ENCODE measurements at regions not wholly inside any gene's neighbourhood (a gene's known extent, or its start where the extent isn't known, plus 50 kb on each side); places are given as distances from the start of the nearest gene placed in this dataset.

DNA sequence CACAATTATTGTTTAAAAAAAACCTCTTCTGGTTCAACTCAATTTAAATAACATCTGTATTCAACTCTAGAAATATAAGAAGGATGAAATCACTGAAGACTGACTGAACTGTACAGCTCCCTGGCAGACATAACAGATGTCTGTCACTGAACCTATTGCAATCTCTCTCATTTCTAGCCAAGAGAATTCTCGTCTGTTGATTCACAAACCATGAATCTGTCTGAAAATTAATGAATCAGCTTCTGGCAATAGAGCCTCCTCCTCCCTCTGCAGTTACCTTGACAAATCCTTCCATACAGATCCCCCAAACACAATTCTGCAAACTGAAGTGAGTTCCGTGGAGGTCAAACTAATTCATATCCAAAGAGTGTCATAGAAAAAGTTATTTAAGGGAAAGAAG is 561.4 kb downstream of the PYDC2 start:
- no peak overlapping the region for H3K4me3 Mint-ChIP-seq
- peaks cover 8% of the 10 kb centered on the region for H3K9me3 Mint-ChIP-seq
- no peaks in the 10 kb centered on the region for H3K4me1 Mint-ChIP-seq
- H3K36me3 Mint-ChIP-seq = no peaks in the 10 kb centered on the region
- no peak overlapping the region for H3K27ac Mint-ChIP-seq
- DNase-seq (ENCODE audit: low spot score in 2 of 2) (no peak), ATAC-seq (no peak)

DNA sequence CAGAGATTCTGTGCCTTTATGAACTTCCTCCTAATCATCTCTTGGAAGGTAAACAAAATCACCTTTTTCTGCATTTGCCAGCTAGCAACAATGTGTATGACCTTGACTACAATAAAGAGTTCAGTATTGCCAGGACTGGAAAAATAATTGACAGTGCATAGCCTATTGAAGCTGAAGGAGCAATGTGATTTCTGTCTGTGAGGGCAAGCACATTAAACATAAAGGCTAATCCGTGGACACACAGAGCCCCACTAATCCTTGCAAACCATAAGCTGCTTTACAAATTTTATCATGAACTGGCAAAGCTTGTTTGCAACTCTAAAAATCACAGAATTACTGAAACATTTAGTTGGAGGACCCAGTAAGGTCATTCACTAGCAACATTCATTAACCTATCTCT is 563.8 kb downstream of the PYDC2 start:
- no peak for DNase-seq (ENCODE audit: low spot score in 2 of 2)
- no peak for ATAC-seq
- Mint-ChIP-seq H3K27ac (no peak overlapping the region), H3K9me3 (peaks cover 7% of the 10 kb centered on the region), H3K4me3 (no peak overlapping the region), H3K4me1 (no peaks in the 10 kb centered on the region), H3K36me3 (no peaks in the 10 kb centered on the region)

DNA sequence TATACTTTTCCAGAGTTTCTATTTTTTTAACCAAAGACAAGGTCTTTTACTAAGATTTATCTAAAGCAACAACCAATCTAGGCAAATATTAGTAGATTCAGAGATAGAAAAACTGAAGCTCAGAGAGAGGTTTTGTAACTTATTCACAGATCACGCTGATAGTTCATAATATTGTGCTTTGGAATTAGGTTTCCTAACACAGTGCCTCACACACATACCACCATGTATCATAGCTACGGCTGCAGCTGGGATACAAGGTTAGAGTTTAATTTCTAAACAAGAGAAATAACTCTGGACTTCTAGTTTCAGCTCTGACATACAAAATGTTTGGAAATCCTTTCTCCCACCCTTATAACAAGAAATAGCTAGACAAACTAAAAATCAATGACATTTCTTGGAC is 565.7 kb downstream of the PYDC2 start:
- no peak for DNase-seq (ENCODE audit: low spot score in 2 of 2)
- no peak overlapping the region for H3K27ac Mint-ChIP-seq
- no peaks in the 10 kb centered on the region for H3K36me3 Mint-ChIP-seq
- no peak for ATAC-seq
- H3K4me1 Mint-ChIP-seq = no peaks in the 10 kb centered on the region
- H3K4me3 Mint-ChIP-seq = no peak overlapping the region
- peaks cover 10% of the 10 kb centered on the region for H3K9me3 Mint-ChIP-seq

DNA sequence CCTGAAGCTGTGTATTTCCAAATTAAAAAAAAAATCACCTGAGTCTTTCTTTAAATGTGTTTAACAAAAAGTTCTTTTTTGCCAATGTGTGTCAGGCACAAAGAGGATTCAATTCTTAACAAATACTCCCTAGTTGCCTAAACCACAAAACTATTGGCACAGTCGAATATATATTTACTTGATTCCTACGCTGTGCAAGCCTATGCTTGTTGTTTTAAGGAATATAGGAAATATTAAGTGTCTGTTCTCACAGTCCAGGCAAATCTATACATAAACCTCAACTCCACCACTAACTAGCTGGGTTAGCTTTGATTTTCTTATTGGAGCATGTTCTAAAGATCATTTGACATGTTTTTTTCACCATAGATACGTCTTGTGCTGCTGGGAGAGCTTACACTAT is 571.0 kb downstream of the PYDC2 start:
- Mint-ChIP-seq H3K4me3 (no peak overlapping the region), H3K27ac (no peak overlapping the region), H3K4me1 (no peaks in the 10 kb centered on the region), H3K9me3 (peaks cover 12% of the 10 kb centered on the region), H3K36me3 (no peaks in the 10 kb centered on the region)
- ATAC-seq (no peak), DNase-seq (ENCODE audit: low spot score in 2 of 2) (no peak)

DNA sequence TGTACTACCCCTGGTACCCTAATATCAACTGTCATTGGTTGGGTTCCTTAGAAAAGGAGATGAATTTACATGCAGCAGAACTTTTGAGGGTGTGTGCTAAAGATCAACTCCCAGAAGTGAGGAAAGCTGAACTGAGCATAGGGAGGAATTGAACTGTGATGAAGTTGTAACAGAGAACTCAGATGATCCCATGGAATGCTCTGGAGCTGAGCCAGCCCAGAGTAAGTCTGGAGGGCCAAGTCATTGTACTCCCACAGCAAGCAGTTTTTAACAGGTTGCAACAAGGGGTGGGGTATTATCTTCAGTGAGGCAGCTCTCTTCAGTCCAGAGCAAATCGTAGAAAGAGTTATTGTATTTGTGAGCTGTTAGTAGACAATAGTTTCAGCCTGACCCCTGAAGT is 572.3 kb downstream of the PYDC2 start:
- Mint-ChIP-seq H3K4me3 (no peak overlapping the region), H3K36me3 (no peaks in the 10 kb centered on the region), H3K9me3 (peaks cover 14% of the 10 kb centered on the region), H3K27ac (no peak overlapping the region), H3K4me1 (no peaks in the 10 kb centered on the region)
- ATAC-seq (no peak), DNase-seq (ENCODE audit: low spot score in 2 of 2) (no peak)

DNA sequence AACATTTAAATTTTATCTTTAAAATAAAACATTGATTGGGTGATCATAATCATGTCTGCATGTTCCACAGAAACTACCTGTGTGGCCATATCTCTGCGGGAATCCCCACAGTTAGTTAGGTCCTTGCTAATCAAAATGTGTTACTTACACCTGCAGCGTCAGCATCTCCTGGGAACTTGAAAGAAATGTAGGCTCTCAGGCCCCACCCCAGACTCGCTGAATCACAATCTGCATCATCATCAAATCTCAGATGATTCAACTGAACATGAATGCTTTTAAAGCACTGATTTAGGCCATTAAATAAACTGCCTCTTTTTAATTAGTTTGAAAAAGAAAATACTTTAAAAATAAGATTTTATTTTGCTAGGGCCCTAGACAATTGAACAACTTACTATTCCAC is 577.8 kb downstream of the PYDC2 start:
- Mint-ChIP-seq H3K27ac (no peak overlapping the region), H3K36me3 (no peaks in the 10 kb centered on the region), H3K4me1 (no peaks in the 10 kb centered on the region), H3K9me3 (peaks cover 9% of the 10 kb centered on the region), H3K4me3 (no peak overlapping the region)
- ATAC-seq = no peak
- DNase-seq (ENCODE audit: low spot score in 2 of 2) = no peak

DNA sequence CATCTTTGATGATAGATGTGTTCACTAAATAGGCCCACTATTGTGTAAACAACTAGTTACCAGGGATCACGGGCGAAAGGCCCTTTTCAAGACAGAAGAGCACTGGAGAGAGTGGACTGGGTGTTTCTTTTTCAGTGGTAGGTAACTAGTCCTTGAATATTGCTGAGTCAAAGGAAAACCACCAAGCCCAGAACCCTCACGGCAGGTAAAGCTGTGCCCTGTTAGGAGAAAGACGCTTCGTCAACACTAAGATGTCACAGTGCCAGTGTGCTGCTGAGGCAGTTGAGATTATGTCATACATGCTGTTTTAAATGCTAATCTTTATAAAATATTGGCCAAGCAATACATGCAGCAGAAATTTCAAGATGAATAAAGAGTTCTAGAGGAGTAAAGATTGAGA is 578.6 kb downstream of the PYDC2 start:
- H3K4me1 Mint-ChIP-seq = no peaks in the 10 kb centered on the region
- DNase-seq (ENCODE audit: low spot score in 2 of 2) (no peak), ATAC-seq (no peak)
- no peak overlapping the region for H3K4me3 Mint-ChIP-seq
- no peak overlapping the region for H3K27ac Mint-ChIP-seq
- peaks cover 9% of the 10 kb centered on the region for H3K9me3 Mint-ChIP-seq
- H3K36me3 Mint-ChIP-seq = no peaks in the 10 kb centered on the region

DNA sequence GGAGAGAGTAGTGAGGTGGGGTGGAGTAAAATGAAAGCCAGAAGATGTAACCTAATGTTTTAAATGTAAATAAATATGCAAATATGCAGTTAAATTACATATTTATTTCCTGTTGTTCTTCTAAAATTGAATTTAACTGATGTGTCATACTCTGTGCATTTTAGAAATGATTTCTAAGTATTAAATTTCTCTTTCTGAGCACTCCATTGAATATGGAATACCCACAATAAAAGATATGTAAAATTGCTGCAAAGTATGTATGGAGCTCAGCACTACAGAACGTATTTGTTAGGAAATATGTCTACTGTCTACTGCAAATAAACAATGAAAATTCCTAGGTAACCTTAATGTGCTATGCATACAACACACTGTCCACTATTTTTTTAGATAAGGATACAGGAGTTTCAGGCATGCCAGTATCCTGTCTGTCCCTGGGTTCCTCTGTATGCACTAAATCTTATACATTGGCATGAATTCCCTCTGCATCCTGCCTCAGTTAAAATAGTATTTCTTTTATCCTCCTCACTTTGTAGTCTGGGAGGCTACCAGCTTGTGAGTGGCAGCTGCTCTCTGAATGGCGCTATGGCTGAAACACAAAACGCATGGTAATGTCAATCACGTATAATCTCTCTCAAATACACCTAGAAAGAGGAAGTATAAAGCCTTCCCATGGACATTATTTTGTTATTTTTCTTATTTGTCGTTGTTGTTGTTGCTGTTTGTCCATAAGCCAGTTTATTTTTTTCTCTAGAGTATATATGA is 579.5 kb downstream of the PYDC2 start:
- H3K36me3 Mint-ChIP-seq = no peaks in the 10 kb centered on the region
- H3K9me3 Mint-ChIP-seq = peaks cover 17% of the 10 kb centered on the region
- H3K4me3 Mint-ChIP-seq = no peak overlapping the region
- no peak for ATAC-seq
- no peaks in the 10 kb centered on the region for H3K4me1 Mint-ChIP-seq
- DNase-seq (ENCODE audit: low spot score in 2 of 2) = no peak
- no peak overlapping the region for H3K27ac Mint-ChIP-seq

DNA sequence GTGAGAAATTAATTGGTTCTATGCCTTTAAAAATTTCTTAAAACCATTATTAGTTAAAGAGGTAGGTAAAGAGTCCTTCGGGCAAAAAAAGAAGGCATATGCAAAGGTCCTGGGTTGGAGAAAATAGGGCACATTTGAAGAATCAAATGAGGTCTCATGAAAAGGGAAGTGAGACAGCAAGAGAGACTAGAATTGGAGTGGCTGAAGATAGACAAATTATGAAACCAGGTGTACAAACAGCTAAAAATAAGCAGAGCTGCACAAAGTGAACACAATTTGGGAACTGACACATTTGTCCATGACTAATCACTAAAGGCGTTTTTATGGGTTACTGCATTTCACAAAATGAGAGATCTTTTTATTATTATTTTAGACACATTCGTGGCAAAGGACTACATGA is 581.2 kb downstream of the PYDC2 start:
- no peak overlapping the region for H3K4me3 Mint-ChIP-seq
- ATAC-seq = no peak
- no peaks in the 10 kb centered on the region for H3K36me3 Mint-ChIP-seq
- H3K9me3 Mint-ChIP-seq = peaks cover 16% of the 10 kb centered on the region
- no peak overlapping the region for H3K27ac Mint-ChIP-seq
- DNase-seq (ENCODE audit: low spot score in 2 of 2) = no peak
- no peaks in the 10 kb centered on the region for H3K4me1 Mint-ChIP-seq

DNA sequence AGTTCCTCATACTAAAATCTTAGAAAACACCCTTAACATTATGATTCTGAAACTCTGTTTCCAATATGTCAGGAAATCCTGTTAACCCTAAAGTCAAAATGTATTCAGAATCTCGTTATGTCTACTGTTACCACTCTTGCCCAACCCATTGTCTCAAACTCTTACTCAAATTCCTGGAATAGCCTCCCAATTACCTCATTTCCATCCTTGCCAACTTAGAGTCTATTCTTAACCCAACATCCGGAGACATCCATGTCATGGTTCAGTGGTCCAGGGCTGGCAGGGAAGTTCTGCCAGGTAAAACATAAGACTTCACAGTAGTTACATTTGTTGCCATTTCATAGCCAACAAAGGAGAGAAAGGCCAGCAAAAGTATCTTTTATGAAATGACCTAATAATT is 593.9 kb downstream of the PYDC2 start:
- no peak for DNase-seq (ENCODE audit: low spot score in 2 of 2)
- Mint-ChIP-seq H3K4me3 (no peak overlapping the region), H3K4me1 (no peaks in the 10 kb centered on the region), H3K36me3 (no peaks in the 10 kb centered on the region), H3K9me3 (peaks cover 13% of the 10 kb centered on the region), H3K27ac (no peak overlapping the region)
- no peak for ATAC-seq

DNA sequence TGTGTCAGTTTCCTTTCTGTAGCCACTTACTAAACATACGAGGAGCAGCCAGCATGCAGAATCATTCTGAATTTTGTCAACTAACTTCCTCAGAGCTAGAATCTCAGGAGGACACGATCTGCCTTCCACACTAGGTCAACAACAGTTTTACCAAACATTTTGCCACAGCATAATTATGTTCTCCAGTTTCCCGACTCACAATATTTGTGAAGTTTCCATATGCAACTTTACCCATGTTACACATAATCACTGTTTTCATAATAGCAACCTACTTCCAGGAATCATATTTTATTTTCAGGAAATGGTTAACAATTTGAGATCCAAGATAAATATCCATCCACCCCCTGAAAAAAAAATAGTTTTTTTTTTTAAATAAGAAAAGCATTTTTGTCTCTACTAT is 595.0 kb downstream of the PYDC2 start:
- Mint-ChIP-seq H3K9me3 (peaks cover 18% of the 10 kb centered on the region), H3K4me1 (no peaks in the 10 kb centered on the region), H3K4me3 (no peak overlapping the region), H3K36me3 (no peaks in the 10 kb centered on the region), H3K27ac (no peak overlapping the region)
- no peak for DNase-seq (ENCODE audit: low spot score in 2 of 2)
- no peak for ATAC-seq

DNA sequence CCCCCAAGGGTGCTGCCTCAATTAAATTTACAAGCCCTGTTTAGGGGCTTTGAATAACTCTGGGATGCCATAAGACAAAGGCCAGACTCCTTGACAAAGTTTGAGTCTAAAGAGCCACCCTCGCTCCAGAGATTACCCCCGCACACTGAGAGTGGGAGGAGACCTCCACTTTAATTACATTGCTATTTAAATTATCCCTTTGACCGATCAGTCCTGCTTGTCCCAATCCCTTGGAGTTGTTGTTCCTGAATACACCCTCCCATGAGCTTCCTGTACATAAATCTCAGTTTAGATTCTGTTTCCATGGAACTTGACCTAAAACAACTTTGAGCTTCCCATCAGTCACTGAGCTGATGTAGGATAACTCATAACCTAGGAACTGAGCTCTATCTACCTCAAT is 596.3 kb downstream of the PYDC2 start:
- DNase-seq (ENCODE audit: low spot score in 2 of 2) (no peak), ATAC-seq (no peak)
- no peak overlapping the region for H3K27ac Mint-ChIP-seq
- H3K4me3 Mint-ChIP-seq = no peak overlapping the region
- H3K36me3 Mint-ChIP-seq = no peaks in the 10 kb centered on the region
- H3K4me1 Mint-ChIP-seq = no peaks in the 10 kb centered on the region
- H3K9me3 Mint-ChIP-seq = peaks cover 18% of the 10 kb centered on the region

DNA sequence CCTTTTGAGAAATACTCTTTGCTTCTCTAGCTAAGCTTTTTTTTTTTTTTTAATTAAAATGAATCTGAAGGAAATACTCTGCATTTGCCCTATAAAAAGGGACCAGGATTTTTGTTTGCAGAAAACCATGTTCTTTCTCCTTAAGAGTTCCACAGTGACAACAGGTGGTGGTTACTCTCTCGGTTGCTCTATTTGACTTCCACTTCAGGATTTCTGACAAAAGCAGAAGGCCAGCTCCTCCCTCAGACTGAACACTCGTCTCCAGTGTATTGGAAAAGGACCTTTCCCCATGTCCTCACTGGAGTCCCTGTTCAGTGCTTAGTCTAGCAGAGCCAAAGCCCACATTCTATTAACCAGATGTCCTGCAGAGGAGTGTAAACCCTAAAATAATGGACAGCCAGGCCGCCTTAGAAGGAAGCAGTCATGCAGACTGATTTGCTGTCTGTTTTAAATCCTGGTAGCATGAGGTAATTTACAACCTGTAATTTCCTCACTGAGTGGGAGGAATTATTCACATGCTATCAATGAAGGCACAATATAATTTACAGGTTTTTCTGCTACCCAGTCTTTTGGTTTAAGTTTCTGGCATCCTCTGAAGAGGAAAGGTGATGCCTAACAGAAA is 599.3 kb downstream of the PYDC2 start:
- ATAC-seq (no peak), DNase-seq (ENCODE audit: low spot score in 2 of 2) (no peak)
- H3K9me3 Mint-ChIP-seq = peaks cover 24% of the 10 kb centered on the region
- no peak overlapping the region for H3K4me3 Mint-ChIP-seq
- no peaks in the 10 kb centered on the region for H3K36me3 Mint-ChIP-seq
- no peaks in the 10 kb centered on the region for H3K4me1 Mint-ChIP-seq
- H3K27ac Mint-ChIP-seq = no peak overlapping the region

DNA sequence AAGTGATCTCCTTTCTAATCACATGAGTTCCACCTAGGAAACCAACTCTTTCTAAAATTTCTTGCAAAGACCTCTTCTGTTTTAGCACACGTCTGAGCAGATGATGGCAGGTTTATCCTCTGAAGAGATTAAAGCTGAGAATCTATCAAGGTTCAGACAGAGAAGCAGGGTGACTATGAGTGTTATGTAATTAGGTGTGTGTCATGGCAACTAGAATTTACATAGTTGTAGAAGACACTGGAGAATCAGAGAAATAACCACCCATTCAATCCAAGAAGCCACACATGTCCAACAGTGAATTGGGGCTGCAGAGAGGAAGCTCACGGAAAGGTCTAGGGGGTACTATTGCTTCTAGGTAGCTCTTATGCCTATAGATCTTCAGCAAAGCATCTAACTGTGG is 600.5 kb downstream of the PYDC2 start:
- DNase-seq (ENCODE audit: low spot score in 2 of 2) (no peak), ATAC-seq (no peak)
- H3K36me3 Mint-ChIP-seq = no peaks in the 10 kb centered on the region
- no peak overlapping the region for H3K27ac Mint-ChIP-seq
- peaks cover 17% of the 10 kb centered on the region for H3K9me3 Mint-ChIP-seq
- H3K4me3 Mint-ChIP-seq = no peak overlapping the region
- no peaks in the 10 kb centered on the region for H3K4me1 Mint-ChIP-seq

DNA sequence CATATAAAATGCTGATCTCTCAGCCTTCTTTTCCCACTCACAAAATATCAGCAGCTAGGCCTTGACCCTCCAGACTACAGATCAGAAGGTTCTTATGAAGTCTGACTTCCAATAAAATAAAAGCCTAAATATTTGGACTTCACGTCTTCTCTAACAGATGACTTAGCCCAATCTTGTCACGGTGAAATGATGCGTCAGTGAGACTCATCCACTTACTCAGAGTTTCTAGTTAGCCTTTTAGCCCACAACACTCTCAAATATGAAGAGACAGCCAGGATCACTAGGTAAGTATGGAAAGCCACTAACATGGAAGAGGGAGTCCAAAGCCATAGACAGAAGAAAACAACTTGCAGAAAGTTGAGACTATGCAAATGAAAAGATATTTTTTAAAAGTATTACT is 601.2 kb downstream of the PYDC2 start:
- no peak for ATAC-seq
- no peak overlapping the region for H3K27ac Mint-ChIP-seq

DNA sequence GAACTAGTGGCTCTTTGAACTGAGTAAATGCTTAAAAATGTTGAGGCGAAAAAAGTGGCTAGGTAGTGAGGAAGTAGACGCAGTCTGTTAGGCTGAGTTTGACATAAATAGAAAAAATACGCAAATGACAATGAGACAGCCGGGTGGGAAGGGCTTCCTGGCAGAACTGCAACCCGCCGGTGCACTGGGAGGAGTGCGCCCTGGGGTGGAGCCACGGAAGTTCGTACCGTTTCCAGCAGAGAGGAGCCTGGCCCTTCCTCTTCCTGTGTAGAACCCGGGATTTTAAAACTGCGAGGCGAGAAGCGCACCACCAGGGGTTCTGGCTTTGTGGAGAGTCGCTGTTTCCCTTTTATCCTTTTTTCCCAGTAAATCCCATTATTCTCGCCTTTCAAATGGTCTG is 602.6 kb downstream of the PYDC2 start:
- H3K36me3 Mint-ChIP-seq = no peaks in the 10 kb centered on the region
- H3K4me3 Mint-ChIP-seq = no peak overlapping the region
- no peak overlapping the region for H3K27ac Mint-ChIP-seq
- H3K9me3 Mint-ChIP-seq = peaks cover 15% of the 10 kb centered on the region
- ATAC-seq (no peak), DNase-seq (ENCODE audit: low spot score in 2 of 2) (no peak)
- H3K4me1 Mint-ChIP-seq = no peaks in the 10 kb centered on the region

More for the DNA sequence above, 601.2 kb downstream of the PYDC2 start:
- no peak overlapping the region for H3K4me3 Mint-ChIP-seq
- H3K9me3 Mint-ChIP-seq = peaks cover 17% of the 10 kb centered on the region
- DNase-seq (ENCODE audit: low spot score in 2 of 2) = no peak
- H3K36me3 Mint-ChIP-seq = no peaks in the 10 kb centered on the region
- H3K4me1 Mint-ChIP-seq = no peaks in the 10 kb centered on the region
